ELF-1 (cell line): ENCODE measurements at regions not wholly inside any gene's neighbourhood (a gene's known extent, or its start where the extent isn't known, plus 50 kb on each side); places are given as distances from the start of the nearest gene placed in this dataset.

Source experiments
- DNase-seq: peaks from one replicate; pipeline ENCODE4 v3.0.0-alpha.2; 2016; ENCODE audit warnings: low read depth, low spot score

DNA sequence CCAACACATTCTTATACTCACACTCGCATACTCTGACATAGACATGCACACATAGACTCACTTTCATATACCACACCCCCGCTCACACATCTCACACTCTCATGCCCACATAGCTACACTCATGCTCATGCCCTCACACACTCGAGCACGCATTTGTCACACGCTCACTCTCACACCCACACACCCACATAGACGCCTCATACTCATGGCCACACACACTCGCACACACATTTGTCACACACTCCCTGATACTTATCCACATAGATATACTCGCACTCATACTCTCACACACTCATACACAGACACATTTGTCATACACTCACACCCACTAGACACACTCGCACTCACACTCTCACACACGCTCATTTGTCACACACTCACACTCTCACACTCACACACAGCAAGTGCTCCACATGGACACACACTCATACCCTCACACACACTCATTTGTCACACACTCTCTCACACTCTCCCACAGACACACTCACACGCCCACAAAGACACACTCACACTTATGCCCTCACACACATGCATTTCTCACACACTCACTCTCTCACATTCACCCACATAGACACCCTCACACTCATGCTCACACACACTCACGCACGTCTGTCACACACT is 50.9 kb downstream of the TNP1 start:
- DNase-seq = no peak

DNA sequence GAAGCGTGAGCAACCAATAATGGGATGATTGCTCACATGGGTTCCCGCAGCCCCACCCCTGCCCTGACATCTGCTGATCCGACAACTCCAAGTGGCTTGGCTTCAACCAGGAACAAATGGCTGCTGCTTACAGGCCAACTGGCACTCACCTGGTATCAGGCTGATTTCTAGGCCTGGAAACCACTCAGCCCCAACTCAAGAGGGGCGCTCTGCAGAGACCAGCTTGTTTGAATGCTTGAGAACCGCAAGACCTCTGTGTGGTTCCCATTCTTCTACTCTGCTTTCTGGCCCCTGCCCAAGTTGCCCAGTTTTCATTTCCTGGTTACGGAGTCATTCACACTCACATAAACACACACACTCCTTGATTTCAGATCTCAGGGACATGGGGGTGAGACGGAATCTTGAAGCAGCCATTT is 52.0 kb downstream of the TNP1 start:
- no peak for DNase-seq

DNA sequence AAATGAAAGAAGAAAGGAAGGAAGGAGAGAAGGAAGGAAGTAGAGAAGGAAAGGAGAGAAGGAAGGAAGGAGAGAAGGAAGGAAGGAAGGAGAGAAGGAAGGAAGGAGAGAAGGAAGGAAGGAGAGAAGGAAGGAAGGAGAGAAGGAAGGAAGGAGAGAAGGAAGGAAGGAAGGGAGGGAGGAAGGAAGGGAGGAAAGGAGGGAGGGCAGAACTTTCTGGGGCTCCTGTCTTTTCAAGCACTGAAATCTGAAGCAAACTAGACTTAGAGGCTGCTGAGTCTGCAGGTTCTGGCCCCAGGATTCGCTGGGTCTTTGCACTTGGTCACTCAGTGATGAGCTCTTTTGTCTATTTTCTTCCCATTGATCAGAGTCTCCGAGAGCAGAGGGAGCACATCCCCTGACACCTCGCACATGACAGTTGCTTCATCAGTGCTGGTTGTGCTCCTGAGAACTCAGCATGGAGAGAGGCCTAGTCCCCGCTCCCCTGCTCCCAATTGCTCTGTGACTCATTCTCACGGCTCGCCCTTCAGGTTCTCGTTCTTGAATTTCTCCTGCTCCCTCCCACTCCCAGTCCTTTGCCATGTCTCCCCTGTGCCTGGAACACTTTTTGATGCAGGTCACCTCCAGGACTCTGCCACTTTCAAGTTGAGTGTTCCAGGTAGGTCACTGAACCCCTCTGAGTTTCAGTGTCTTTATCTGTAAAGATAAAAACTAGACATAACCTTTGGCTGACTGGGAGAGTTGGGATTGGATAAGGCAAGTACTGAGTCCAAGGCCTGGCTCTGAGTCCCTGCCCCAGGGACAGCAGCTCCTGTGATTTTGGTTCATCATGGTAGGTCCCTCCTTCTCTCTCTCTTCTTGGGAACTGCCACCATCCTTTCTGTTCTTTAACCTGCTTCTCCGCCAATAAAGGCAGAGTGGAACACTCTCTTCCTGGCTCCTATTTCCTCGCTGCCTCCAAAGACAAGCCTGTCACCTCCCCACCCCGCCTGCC is 55.2 kb downstream of the TNP1 start:
- no peak for DNase-seq

DNA sequence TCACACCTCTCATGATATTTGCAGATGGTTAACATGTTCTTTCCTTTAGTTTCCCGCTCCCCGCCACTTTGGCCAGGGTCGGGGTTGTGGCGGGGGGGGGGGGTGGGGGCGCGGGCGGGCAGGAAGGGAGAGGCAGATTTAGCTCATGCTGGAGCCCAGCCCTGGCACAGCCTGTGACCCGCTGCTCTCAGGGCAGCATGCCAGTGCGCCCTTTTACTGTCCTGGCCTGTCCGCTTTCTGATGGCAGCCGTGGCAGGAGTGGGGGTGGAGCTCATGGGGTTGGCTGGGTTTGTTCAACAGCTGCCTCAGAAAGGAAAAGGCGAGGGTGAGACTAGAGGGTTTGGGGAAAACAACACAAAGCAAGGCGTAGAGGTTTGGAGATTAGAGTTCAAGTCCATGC is 56.1 kb downstream of the TNP1 start:
- no peak for DNase-seq

DNA sequence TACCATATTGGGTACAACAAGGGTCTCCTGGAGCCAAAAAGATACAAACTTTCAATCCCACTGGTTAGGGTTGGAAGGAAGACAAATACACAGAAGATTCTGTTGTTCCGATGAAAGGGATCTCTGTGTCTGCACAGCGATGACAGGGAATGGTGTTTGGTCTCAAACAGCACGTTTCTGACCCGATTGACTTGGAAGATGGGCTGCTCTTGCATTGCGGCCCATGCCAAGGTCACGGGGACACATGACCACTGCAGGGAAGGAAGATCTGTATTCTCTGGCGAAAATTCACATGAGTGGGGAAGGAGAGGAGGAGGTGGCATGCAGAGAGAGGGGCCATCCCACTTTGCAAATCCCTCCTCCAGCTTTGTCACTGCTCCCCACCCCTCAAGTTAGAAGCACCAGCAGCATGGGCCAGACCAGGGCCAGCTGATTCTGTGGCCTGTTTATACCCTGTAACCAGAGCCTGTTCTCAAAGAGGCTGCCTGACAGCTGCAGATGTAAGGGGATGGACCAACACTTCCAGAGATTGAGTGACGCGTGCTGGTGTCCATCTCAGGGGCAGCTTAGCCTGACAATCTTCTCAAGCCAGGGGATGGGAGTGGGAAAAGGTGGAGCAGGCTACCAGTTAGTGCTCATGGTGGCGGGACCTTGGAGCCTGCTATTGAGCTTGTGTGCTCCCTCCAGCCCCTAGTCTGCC is 57.2 kb downstream of the TNP1 start:
- no peak for DNase-seq

DNA sequence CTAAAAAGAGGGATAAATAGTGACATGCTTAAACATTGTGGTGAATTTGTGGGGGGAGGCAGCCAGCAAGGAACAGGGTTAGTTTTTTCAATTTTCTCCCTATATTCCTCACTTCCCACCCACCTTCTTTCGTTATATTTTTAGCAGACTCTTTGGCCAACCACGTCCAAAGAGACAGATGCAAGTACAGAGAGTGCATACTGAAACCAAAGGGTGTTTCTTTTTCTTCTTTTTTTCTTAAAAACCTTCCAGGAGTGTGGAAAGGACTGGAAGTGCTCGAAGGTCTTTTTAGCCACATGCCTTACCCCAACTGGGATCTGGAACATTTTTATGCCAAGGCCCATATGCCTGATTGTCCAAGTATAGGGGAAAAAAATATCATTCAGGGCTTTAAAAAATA is 59.0 kb downstream of the TNP1 start:
- DNase-seq = no peak

DNA sequence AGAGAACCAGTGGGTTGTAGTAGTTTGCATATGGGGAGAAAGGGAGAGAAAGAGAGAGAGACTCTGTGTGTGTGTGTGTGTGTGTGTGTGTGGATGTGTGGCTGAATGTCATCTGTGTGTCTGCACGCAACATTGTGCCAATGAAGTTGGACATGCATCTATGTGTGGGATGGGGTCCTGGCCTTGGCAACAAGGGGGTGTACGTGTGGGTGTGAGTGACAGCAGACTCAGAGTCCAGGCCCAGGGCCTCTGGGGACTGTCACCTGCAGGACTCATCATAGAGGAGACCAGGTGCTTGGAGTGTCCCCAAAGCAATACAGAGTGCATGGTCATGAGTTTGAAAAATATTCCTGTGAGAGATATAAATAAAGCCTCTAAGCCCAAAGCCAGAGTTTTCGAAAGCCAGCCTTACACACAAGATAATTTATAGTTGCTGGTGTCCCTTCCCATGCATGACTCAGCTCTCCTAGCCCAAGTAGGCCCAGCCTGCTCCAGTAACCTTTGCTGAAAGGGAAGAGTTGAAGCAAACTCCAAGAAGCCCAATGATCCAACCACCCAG is 59.9 kb downstream of the TNP1 start:
- no peak for DNase-seq

DNA sequence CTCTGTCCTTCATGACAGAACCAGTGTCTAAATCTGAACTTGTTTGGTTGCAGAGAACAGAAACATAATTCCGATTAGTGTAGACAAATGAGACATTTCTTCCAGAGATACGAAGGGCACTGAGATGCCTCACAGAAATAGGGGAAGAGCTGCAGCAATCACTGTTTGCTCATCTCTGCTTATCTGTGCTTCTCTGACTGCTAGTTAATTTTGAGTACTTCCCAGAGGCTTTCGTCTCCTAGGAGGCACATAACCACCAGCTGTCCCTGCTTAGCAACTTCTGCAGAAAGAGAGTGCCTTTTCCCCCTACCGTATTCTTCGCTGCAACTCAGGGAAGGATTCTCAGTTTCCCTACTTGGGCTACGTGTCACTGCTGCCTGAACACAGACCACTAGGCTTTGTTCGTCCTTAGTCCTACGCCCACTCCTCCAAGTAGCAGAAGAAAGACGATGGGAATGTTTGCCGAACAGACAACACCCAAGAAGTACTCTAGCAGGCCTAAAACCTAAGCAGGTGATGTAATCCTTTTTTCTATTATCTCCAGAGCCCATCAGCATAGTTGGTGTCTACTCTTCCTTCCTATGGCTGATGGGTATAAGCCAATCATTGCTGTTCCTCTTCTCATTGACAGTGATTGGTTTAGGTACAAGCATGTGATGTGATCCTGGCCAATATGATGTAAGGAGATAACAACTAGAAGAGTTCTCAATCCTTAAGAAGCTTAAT is 63.6 kb downstream of the TNP1 start:
- no peak for DNase-seq

DNA sequence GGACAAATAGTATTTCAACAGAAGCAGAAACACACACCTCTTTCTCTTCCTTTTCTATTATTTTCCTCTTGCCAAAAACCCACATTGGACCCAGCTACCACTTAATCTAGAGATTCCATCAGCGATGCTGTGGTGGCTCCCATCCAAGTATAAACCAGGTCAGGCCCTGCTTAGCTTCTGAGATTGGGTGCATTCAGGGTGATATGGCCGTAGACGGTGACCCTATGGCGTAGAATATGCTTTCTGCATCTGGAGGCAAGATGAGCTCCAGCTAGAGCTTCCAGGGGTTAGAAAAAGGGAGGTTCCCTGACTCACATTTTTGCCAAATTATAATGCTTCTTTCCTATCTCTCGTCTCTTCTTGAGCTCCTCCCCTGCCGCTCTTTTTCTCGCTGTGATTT is 66.5 kb downstream of the TNP1 start:
- DNase-seq = no peak

DNA sequence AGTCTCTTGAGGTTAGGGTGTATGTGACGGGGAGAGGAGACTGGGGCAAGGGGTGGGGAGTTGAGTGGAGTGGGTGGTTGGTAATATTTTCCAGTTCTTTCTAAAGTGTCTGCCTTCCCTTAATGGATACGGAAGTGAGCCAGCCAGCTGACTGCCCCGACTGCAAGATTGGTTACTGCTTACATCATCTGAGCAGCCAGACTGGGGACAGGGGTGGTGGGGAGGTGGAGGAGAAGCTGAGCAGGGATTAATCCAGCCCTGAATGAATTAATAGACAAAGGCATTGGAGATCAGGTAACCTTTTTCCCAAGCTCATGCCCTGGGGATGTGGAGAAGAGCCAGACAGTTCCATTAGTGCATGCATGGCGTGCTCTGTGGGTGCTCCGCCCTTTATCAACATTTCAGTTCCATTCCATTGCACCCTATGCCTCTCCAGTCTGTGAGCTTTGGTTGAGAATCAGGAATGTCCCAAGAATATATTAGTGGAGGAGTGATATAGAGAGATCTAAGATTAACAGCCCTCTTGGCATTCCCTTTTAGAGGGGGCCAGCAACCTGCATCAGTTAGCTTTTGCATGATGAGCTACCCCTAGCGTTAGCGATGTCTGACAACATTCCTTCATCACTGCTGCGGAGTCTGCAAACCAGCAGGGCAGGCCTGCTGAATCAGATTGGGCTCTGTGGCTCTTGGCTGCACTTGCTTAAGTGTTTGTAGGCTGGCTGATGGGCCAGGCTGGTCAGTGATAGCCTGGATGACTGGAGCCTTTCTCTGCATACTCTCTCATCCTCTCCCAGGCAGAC is 67.4 kb downstream of the TNP1 start:
- peak; percentile 64 for DNase-seq

DNA sequence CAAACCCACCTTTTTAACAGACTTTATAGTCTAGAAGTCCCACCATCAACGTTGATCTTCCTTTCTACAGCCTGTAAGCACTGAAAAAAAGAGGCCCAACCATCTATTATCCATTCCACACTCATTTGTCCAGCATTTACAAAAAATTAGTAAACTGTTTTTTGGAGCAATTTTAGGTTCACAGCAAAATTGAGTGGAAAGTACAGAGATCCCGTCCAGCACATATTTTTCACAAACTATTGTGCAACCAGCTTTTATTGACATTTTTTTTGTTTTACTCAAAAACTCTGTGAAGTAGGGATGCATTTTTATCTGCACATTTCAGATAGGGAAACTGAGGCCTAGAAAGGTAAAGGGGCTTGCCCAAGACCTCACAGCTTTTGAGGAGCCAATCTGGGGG is 68.6 kb downstream of the TNP1 start:
- no peak for DNase-seq

DNA sequence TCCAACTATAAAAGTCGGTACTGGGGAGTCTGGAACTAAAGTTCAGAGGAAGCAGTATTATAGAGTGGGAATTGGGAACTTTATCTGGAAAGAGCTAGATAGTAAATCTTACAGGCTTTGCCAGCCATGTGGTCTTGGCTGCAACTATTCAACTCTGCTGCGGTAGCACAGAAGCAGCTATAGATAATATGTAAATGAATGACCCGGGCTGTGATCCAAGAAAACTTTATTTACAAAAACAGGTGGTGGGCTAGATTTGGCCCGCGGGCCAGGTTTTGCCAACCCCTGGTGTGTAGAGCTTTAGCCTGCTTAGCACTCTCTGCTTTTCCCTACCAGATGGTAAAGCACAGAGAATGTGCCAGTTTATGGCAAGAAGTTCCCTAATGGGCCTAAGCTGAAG is 70.8 kb downstream of the TNP1 start:
- no peak for DNase-seq

DNA sequence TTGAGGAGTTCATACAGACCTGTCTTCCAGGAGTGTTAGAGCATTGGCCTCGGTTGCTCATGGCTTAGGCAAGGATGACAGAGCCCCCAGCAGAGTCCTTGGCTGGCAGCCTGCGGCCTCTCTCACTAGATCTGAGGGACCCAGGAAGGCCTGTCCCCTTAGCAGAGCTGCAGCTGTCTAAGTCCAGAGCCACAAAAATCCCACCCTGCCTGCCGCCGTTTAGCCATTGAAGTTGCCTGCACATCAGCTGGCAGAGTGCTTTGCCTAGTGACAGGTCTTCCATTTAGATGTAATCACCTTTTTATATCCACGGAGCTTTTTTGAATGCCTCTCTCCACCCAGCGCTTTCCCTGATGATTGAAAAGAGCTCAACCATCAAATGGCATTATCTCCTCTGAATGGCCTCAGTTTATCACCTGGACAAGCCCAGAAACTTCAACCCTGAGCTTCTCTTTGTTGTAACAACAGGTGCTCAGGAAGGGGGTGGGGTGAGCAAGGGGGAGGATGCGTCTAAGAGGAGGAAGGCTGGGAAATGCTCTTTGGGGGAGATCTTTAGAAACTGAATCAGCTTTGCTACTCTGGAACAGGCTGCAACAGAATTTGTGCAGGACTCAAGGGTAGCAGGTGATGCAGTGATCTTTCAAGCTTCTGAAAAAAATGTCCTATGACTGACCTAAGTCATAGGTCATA is 71.9 kb downstream of the TNP1 start:
- no peak for DNase-seq

DNA sequence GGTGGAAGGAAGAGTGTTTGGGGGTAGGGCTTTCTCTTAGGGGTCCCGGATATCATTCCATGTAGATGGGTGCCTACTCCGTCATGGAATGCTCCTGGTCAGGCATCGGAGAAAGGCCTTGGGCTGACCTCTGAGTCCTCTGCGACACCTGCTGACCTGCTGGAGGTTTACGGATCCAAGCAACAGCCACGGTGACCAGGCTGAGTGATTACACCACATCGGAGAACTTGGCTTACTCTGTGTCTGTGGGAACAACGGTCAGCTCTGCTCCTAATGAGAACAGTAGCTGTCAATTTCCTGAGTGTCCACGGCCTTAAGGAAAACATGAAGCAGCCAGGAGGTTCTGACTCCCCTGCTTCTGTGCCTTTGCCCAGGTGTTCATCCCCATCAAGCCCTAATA is 73.2 kb downstream of the TNP1 start:
- no peak for DNase-seq

DNA sequence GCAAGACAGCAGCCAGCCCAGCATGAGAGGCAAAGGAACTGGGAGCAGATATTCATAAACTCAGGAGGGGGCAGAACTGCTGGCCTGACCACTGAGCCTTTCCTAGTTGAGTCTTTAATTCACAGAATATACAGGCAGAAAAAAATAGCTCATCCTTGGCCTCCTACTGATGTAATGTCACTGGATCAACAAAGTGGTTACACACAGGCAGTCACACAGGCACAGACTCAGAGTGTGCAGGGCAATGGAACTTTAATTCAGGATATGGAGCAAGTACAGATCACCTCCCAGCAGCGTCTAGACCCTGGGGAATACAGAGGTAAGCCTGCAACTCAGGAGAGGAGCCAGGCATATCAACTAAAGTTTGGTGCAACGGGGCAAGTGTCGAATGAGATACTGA is 75.4 kb downstream of the TNP1 start:
- DNase-seq = no peak

DNA sequence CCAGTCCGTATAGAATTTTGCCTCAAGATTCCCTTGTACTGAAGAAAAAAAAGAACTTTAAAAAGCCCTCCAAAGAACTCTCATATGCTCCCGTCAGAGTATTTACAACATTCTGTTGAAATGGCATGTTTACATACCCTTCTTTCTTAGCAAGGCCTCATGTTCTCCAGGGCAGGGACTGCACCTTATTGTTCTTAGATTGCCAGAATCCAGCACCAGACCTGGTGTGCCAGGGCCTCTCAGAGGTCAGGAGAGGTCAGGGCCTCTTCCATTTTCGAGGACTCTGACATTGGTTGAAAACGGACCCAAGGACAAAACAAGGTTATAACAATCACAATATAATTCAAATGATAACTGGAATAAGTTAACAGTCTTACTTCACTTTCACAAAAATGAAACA is 78.2 kb downstream of the TNP1 start:
- DNase-seq = no peak

DNA sequence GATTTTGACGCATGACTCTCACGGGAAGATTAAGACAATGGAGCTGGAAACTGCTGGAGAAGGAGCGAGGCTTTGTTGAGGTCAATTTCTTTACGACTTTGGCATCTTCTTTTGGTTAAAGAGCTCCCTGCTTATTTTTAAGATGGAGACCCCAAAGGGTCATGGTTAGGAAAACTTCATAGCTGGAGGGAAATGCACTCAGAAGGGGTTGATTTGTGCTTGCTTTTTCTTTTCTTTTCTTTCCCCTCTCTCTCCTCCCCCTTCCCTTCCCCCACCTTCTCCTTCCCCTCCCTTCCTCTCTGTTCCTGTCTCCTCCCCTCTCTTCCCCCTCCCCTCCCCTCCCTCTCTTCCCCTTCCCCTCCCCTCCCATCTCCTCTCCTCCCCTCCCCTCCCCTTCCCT is 79.0 kb downstream of the TNP1 start:
- no peak for DNase-seq

DNA sequence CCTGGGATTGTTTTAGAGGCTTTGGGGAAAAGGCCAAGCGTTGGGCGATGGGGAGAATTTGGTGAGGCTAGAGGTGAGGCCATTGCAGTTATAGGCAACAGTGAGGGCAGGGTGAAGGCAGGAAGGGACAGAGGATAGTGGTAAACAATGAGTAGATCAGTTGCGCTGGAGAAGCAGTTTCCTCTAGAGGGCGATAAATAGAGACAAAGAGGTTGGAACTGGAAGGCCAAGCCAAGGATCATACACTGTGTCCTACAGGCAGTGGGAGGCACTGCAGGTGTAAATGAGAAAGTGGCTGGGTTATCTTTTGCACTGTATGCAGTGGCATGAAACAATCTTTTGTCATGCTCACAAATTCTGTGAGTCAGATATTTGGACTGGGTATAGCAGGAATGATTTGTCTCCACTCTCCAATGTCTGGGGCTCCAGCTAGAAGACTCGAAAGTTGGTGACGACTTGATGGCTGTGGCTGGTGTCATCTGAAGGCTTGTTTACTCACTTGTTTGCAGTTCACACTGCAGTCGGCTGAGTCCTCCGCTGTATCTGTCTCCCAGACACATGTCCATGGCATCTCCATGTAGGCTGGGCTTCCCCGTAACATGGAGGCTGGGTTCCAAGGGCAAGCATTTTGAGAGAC is 82.1 kb downstream of the TNP1 start:
- peak; percentile 83 for DNase-seq

DNA sequence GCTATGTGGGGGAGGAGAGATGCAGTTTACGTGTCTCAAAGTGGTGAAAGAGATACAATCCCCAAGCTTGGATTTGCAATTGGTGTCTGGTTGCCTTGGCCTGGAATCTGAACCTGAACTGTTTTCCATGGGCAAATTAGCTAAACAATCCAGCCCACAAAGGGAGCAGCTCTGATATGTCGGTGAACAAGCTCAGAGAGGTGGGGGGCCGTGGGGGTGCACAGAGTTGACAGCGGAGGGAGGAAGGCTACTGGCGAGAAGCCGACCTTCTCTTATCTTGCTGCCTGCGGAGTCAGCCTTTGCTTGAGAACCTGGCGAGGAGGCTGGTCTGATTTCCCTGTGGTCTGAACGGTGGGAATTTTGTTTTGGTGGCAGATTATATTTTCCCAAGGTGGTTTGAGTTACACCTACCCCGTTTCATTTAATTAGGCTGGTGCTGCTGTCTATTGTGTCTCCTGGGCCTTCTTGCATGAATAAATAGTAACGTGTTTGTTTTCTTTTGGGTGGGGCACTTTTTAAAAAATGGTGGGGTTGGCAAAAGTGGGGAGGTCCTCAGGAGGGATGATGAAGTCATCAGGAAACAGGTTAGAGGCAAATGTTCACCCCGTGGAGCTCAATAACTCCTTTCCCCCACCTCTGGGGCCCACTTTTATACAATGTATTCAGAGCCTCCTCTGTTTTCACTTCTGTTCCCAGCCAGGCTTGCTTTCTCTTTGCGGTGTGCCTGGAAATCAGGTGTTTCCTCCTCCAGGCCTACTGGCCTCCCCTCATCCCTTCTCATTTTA is 80.9 kb upstream of the IGFBP5 start:
- no peak for DNase-seq
